ENCODE measurements at regions not wholly inside any gene's neighbourhood (a gene's known extent, or its start where the extent isn't known, plus 50 kb on each side); places are given as distances from the start of the nearest gene placed in this dataset.

- ATAC-seq (ENCODE audit: poor library complexity): no peak
- Mint-ChIP-seq H3K36me3 (ENCODE audit: low read depth) (no peaks in the 10 kb centered on the region), H3K4me1 (ENCODE audit: low read depth) (no peaks in the 10 kb centered on the region), H3K4me3 (no peak overlapping the region), H3K27ac (no peak overlapping the region), H3K9me3 (no peaks in the 10 kb centered on the region), H3K27me3 (no peaks in the 10 kb centered on the region)
- POLR2A ChIA-PET: no interaction called here
- H3K9me3 ChIP-seq (ENCODE audit: control insufficient read depth in 1 of 2, insufficient read depth in 1 of 2, low read length in 2 of 2): peaks cover 0 to 6% of the 10 kb centered on the region in 2 experiments
- no peak for TF ChIP-seq CTCF (IDR thresholded peaks at IDR 0.05)
- no peak overlapping the region for H3K27ac ChIP-seq (ENCODE audit: low read depth in 1 of 2, low read length in 2 of 2)
- no peaks in the 10 kb centered on the region for H3K27me3 ChIP-seq (ENCODE audit: control insufficient read depth in 1 of 2, insufficient read depth in 2 of 2, low read length in 2 of 2)
- H3K36me3 ChIP-seq (ENCODE audit: insufficient read depth, low read length): no peaks in the 10 kb centered on the region
- H3K4me1 ChIP-seq (ENCODE audit: insufficient read depth, low read length): no peaks in the 10 kb centered on the region
- H3K4me3 ChIP-seq (ENCODE audit: low read length): no peak overlapping the region
- intact Hi-C loops (cut with DNase I, micrococcal nuclease): no loop called here
- CTCF ChIA-PET: no interaction called here
- DNase-seq: no peak
Observed at GRCh38 chr20:11822540-11822794, 95.2 kb upstream of the BTBD3 start.

GRCh38 chr20:11826334-11826733, 91.4 kb upstream of the BTBD3 start:
- ChIA-PET CTCF (no interaction called here), POLR2A (no interaction called here)
- H3K27ac ChIP-seq (ENCODE audit: low read depth in 1 of 2, low read length in 2 of 2): no peak overlapping the region
- H3K27me3 ChIP-seq (ENCODE audit: control insufficient read depth in 1 of 2, insufficient read depth in 2 of 2, low read length in 2 of 2): no peaks in the 10 kb centered on the region
- intact Hi-C loops (cut with DNase I, micrococcal nuclease): no loop called here
- no peak overlapping the region for H3K4me3 ChIP-seq (ENCODE audit: low read length)
- no peak for ATAC-seq (ENCODE audit: poor library complexity)
- no peak overlapping the region for H3K4me3 Mint-ChIP-seq
- no peak for TF ChIP-seq CTCF (IDR thresholded peaks at IDR 0.05)
- peaks cover 8% of the 10 kb centered on the region for H3K27me3 Mint-ChIP-seq
- no peaks in the 10 kb centered on the region for H3K4me1 Mint-ChIP-seq (ENCODE audit: low read depth)
- H3K36me3 Mint-ChIP-seq (ENCODE audit: low read depth): no peaks in the 10 kb centered on the region
- no peaks in the 10 kb centered on the region for H3K4me1 ChIP-seq (ENCODE audit: insufficient read depth, low read length)
- H3K27ac Mint-ChIP-seq: no peak overlapping the region
- peaks cover 2% of the 10 kb centered on the region for H3K9me3 Mint-ChIP-seq
- H3K9me3 ChIP-seq (ENCODE audit: control insufficient read depth in 1 of 2, insufficient read depth in 1 of 2, low read length in 2 of 2): peaks cover 0 to 6% of the 10 kb centered on the region in 2 experiments
- DNase-seq: no peak
- H3K36me3 ChIP-seq (ENCODE audit: insufficient read depth, low read length): no peaks in the 10 kb centered on the region

GRCh38 chr20:11832397-11832796, 85.3 kb upstream of the BTBD3 start:
- TF ChIP-seq CTCF (IDR thresholded peaks at IDR 0.05): no peak
- no peaks in the 10 kb centered on the region for H3K4me1 ChIP-seq (ENCODE audit: insufficient read depth, low read length)
- H3K4me3 ChIP-seq (ENCODE audit: low read length): no peak overlapping the region
- no peak for ATAC-seq (ENCODE audit: poor library complexity)
- H3K9me3 Mint-ChIP-seq: peaks cover 2% of the 10 kb centered on the region
- no peak overlapping the region for H3K27ac ChIP-seq (ENCODE audit: low read depth in 1 of 2, low read length in 2 of 2)
- H3K27ac Mint-ChIP-seq: no peak overlapping the region
- H3K9me3 ChIP-seq (ENCODE audit: control insufficient read depth in 1 of 2, insufficient read depth in 1 of 2, low read length in 2 of 2): peaks cover 0 to 10% of the 10 kb centered on the region in 2 experiments
- POLR2A ChIA-PET: no interaction called here
- H3K36me3 ChIP-seq (ENCODE audit: insufficient read depth, low read length): no peaks in the 10 kb centered on the region
- intact Hi-C loops (cut with DNase I, micrococcal nuclease): no loop called here
- H3K4me1 Mint-ChIP-seq (ENCODE audit: low read depth): no peaks in the 10 kb centered on the region
- no peak for DNase-seq
- H3K4me3 Mint-ChIP-seq: no peak overlapping the region
- no peaks in the 10 kb centered on the region for H3K36me3 Mint-ChIP-seq (ENCODE audit: low read depth)
- no peaks in the 10 kb centered on the region for H3K27me3 ChIP-seq (ENCODE audit: control insufficient read depth in 1 of 2, insufficient read depth in 2 of 2, low read length in 2 of 2)
- peaks cover 14% of the 10 kb centered on the region for H3K27me3 Mint-ChIP-seq
- CTCF ChIA-PET: no interaction called here

All from CD4-positive, alpha-beta T cell (primary cell).